ENCODE measurements at regions not wholly inside any gene's neighbourhood (a gene's known extent, or its start where the extent isn't known, plus 50 kb on each side); places are given as distances from the start of the nearest gene placed in this dataset.

- no peak for DNase-seq (ENCODE audit: low read depth)
Observed at GRCh38 chr16:54554581-54554980, 268.0 kb upstream of the IRX3 start.

GRCh38 chr16:54548281-54548680 is 261.7 kb upstream of the IRX3 start:
- H3K4me3 ChIP-seq (ENCODE audit: low read depth, low read length) = no peak overlapping the region
- TF ChIP-seq MAX (IDR thresholded peaks at IDR 0.05; ENCODE audit: low read depth, low read length) = no peak
- no peak for TF ChIP-seq CTCF (IDR thresholded peaks at IDR 0.05; ENCODE audit: low read depth, low read length)
- TF ChIP-seq MYC (IDR thresholded peaks at IDR 0.05; ENCODE audit: low read depth, low read length) = no peak
- no peak for TF ChIP-seq POLR2A (IDR thresholded peaks at IDR 0.05; ENCODE audit: extremely low read depth, insufficient read length)
- DNase-seq (ENCODE audit: low read depth) = no peak

More at GRCh38 chr16:54554581-54554980, 268.0 kb upstream of the IRX3 start:
- H3K4me3 ChIP-seq (ENCODE audit: low read depth, low read length) = no peak overlapping the region
- TF ChIP-seq CTCF (IDR thresholded peaks at IDR 0.05; ENCODE audit: low read depth, low read length) (no peak), POLR2A (IDR thresholded peaks at IDR 0.05; ENCODE audit: extremely low read depth, insufficient read length) (no peak), MYC (IDR thresholded peaks at IDR 0.05; ENCODE audit: low read depth, low read length) (no peak), MAX (IDR thresholded peaks at IDR 0.05; ENCODE audit: low read depth, low read length) (no peak)

- DNase-seq (ENCODE audit: low read depth) = no peak
- no peak for TF ChIP-seq CTCF (IDR thresholded peaks at IDR 0.05; ENCODE audit: low read depth, low read length)
- no peak for TF ChIP-seq POLR2A (IDR thresholded peaks at IDR 0.05; ENCODE audit: extremely low read depth, insufficient read length)
- TF ChIP-seq MAX (IDR thresholded peaks at IDR 0.05; ENCODE audit: low read depth, low read length) = no peak
- no peak for TF ChIP-seq MYC (IDR thresholded peaks at IDR 0.05; ENCODE audit: low read depth, low read length)
- H3K4me3 ChIP-seq (ENCODE audit: low read depth, low read length) = no peak overlapping the region
Observed at GRCh38 chr16:54547052-54547451, 260.5 kb upstream of the IRX3 start.

GRCh38 chr16:54546521-54546920 is 259.9 kb upstream of the IRX3 start:
- no peak overlapping the region for H3K4me3 ChIP-seq (ENCODE audit: low read depth, low read length)
- TF ChIP-seq POLR2A (IDR thresholded peaks at IDR 0.05; ENCODE audit: extremely low read depth, insufficient read length) (no peak), MAX (IDR thresholded peaks at IDR 0.05; ENCODE audit: low read depth, low read length) (no peak), MYC (IDR thresholded peaks at IDR 0.05; ENCODE audit: low read depth, low read length) (no peak), CTCF (IDR thresholded peaks at IDR 0.05; ENCODE audit: low read depth, low read length) (no peak)
- no peak for DNase-seq (ENCODE audit: low read depth)

- DNase-seq (ENCODE audit: low read depth) = no peak
- no peak overlapping the region for H3K4me3 ChIP-seq (ENCODE audit: low read depth, low read length)
- TF ChIP-seq MYC (IDR thresholded peaks at IDR 0.05; ENCODE audit: low read depth, low read length) (no peak), POLR2A (IDR thresholded peaks at IDR 0.05; ENCODE audit: extremely low read depth, insufficient read length) (no peak)
Observed at GRCh38 chr16:54545854-54546511, 259.4 kb upstream of the IRX3 start.

GRCh38 chr16:54544553-54545180 is 258.1 kb upstream of the IRX3 start:
- H3K4me3 ChIP-seq (ENCODE audit: low read depth, low read length) = no peak overlapping the region
- no peak for DNase-seq (ENCODE audit: low read depth)
- TF ChIP-seq CTCF (IDR thresholded peaks at IDR 0.05; ENCODE audit: low read depth, low read length) (no peak), MYC (IDR thresholded peaks at IDR 0.05; ENCODE audit: low read depth, low read length) (no peak), POLR2A (IDR thresholded peaks at IDR 0.05; ENCODE audit: extremely low read depth, insufficient read length) (no peak), MAX (IDR thresholded peaks at IDR 0.05; ENCODE audit: low read depth, low read length) (no peak)
